Stimulated activated CD8-positive, alpha-beta memory T cell treated with anti-CD3 and anti-CD28 coated beads, Interleukin-2, amount 100 ng/mL, for 48 hours (primary cell): ENCODE measurements at regions not wholly inside any gene's neighbourhood (a gene's known extent, or its start where the extent isn't known, plus 50 kb on each side); places are given as distances from the start of the nearest gene placed in this dataset.

Source experiments
- DNase-seq, 2 donors: peaks; one replicate each; pipeline ENCODE4 v3.0.0-alpha.2; 2020; ENCODE audit warnings: low read depth in 2 of 2

DNA sequence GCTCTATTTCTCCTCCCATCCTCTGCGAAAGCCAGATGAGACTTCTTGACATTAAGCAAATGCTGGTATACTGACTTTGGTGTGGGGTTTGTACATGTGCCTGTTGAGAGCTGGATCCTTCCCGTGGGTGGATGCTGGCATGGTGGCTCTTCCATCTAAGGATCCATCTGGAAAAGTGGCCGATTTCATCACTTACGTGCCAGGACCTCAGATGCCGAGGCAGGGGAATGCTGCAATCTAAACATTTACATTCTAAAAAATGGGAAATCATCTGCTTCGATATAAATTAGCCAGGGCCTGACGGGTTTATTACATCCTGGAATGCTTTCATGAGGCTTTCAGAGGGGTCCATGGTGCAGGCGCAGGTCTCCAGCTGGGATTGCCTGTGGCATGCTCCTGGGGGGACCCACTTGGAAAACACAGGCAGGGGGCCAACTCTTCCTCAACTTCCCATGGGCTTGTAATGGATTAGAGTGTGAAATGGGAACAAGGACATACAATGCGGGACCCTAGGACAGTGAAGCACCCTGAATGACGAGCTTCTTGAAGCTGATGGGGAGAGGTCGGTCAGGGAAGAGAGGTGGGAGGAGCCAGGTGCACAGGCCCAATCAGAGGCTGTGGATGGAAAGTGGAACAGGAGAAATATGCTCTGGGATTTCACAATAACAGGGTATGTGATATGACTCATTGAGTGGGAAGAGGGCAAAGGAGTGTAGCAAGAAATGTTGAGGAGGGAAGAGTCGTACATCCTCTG is 105.5 kb upstream of the PITX1 start:
- DNase-seq, result no peak

DNA sequence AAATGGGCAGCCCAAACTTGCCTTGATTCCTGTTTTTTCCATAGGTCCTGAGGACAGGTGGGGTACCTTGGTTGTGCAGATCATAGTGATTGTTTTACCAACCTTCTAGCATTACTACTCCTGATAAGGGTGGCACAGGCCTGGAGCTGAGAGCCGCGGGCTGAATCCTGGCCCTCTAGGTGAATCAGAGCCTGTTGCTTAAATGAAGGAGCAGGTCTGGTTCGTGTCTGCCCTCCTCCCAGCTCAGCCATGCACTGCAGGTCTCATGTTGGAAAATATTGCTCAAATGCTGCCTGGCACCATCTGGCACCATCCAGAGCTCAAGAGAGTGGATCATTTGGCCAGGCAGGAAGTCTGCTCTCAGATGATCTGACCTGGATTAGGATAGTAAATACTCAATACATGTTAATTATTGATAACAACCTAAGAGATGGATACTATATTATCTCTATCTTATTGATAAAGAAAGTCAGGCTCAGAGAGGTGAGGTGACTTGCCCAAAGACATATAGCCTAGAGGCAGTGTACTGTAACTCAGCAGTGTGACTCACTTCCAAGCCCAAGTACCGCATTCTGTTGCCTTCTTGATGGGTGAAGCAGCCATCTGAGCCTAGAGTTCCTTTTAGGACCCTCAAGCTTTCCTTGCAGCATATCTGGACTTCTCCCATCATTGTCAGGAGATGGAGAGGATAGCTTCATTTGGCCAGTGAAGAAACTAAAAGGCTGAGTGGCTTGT is 104.3 kb upstream of the PITX1 start:
- DNase-seq, result no peak

DNA sequence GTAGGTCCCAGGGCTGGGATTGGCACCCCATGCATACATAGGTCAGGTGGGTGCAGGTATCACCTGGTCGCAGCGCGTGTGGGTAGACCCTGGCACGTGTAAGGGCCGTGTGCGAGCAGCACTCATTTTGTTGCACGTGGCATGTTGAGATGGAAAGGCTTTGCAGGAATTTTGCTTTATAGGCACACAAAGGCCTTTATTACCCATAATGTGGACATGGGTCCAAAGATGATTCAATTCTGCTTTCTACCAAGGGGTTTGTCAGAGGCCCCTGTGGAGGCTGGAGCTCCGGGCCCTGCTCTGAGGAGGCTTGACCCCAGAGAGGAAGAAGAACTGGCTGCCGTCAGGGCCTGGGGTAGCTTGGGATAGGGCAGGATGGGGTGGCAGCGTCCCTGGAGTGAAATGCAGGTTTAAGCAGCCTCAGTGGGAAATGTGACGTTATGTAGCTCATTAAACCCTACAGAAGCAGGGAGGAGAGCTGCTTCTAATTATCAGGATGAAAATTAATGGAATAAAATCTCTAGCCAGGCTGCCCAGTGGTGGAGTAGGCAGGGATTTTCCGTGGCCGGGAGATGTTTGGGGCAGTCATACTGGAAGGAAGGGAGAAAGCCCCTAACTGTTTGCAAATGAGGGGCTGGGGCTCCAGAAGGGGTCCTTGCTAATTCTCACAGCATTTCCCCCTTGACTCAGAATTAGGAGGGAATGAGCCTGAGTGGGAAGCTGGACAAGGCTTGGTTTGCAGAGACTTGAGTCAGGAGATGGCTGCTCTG is 103.3 kb upstream of the PITX1 start:
- DNase-seq, result no peak

- no peak for DNase-seq
Observed at GRCh38 chr5:135136546-135136945, 102.5 kb upstream of the PITX1 start.

- DNase-seq, result no peak
Observed at GRCh38 chr5:135135530-135136226, 101.7 kb upstream of the PITX1 start.

- DNase-seq, result no peak
Observed at GRCh38 chr5:135134691-135135381, 100.8 kb upstream of the PITX1 start.

- DNase-seq, result no peak
Observed at GRCh38 chr5:135133698-135134515, 99.9 kb upstream of the PITX1 start.

DNA sequence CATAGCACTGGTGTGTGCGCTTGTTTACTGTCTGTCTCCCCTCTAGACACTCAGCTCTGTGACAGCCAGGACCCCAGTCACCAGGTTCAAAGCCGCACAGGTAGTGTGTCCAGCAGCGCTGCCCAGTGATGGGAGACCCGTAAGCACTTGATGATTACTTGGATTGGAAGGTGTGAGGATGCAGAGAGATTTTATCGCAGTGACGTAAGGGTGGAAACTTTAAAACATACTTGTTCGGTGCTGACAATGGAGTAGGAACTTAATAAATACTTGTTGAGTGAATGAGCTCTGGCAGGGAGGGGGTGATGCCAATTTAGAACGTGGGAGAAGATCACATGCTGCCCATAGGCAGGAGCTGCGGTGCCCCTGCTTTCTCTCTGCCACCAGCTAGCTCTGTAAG is 99.2 kb upstream of the PITX1 start:
- DNase-seq, result no peak

DNA sequence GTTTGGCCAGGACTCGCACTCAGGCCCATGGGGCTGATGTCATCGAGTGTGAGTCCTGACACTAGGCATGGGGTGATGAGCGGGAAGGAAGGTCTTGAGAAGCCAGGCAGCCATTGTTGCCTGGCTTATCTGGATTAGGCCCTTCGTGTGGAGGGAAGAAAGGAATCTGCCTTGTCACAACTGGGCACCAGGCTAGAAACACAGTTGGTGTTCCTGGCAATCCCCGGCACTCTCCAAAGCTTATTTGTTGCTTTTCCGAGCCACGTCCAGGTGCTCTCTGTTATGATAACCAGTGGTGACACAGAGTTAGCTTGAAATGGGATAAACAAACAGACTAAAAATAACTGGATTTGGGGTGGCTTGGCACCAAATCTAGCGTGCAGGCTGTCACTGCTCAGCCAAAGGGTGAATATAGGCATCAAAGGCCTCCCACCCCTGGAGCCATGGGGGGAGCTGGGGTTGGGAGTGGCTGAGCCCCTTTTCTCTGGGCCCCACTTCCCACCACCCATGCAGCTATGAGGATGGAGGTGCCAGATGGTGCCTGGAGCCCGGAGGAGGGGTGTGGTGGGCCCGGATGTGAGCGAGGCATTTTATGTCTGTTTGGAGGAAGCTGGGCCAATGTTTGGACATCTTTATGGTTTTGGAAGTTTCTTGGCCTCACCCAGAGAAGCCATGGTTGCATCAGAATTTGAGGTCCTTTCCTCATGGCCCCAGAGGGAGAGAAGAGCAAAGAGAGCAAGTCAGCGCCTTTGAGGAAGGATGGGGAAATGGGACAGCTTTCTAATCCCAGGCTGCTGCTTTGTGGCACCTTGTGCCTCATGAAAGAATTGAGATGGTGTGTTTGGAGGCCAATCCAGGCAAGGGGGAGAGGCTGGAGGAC is 98.0 kb upstream of the PITX1 start:
- no peak for DNase-seq

GRCh38 chr5:135130261-135131215 is 96.5 kb upstream of the PITX1 start:
- DNase-seq, result no peak

GRCh38 chr5:135129307-135129706 is 95.3 kb upstream of the PITX1 start:
- DNase-seq, result no peak

- no peak for DNase-seq
Observed at GRCh38 chr5:135128361-135128760, 94.3 kb upstream of the PITX1 start.

GRCh38 chr5:135127439-135128240 is 93.6 kb upstream of the PITX1 start:
- DNase-seq, result no peak

DNA sequence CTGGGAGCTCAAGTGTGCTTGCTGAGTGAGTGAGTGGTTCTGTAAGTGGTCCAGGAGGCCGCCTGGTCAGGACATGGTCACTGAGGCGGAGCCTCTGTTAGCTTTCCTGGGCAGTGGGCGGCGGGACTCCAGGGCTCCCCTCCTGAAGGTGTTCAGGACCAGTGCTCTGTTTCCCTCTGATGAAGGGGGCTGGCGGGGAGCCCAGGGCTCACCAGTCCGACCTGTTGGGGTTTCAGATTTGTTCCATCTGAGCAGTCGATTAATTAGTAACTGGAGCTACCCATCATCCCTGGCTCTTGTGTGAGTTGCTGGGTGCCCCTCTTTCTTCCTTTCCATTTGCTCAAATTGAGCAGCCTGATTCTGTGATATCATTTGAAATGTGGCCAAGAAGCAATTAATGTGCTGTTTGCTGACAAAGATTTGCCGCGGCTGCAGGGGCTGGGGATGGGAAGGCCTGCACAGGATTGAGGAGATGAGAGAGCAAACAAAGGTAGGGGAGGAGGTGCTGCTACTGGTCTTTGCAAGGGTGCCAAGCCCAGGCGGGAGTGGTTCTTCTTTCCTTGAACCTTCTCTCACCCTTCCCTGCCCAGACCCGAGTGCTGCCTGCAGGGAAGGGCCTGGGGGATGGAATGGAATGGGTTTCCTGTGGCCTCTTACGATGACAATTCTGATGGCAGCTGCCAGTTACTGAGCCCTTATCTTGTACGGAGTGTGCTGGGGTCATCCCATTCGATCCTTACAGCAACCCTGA is 92.8 kb upstream of the PITX1 start:
- DNase-seq, result no peak

DNA sequence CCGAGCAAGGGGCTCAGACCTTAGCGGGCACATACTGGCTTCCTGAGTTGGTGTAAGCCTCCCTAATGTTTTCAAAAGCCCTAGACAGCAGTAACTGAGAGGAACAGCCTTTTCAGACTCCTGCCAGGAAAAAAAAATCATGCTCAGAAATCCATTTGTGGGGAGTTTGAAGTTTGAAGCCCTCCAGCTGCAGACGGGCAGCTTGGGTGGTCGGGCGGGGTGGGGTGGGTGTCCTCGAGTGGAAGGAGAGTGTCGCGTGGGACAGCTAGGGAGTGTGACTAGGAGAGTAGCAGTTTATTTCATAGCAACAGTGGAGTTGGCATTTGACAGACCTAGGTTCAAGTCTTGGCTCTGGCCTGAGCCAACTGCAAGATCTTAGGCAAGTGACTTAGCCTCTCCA is 90.7 kb upstream of the PITX1 start:
- no peak for DNase-seq

DNA sequence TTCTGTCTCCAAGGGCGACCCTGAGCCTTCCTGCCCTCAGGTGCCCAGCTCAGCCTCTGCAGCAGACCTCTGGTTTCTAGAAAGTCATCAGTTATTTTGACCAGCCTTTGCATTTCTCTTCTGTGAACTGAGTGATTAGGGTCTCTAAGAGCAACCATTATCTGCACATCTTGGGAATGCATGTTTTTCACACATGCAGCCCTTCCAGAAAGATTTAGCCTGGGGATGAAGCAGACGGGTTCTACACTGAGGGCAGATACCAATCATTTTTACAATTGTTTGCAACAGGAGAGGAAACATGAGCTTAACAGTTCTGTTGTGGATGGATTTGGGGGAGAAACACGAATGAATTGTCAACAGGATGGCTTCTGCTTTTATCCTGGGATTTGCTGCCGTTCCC is 90.1 kb upstream of the PITX1 start:
- no peak for DNase-seq

GRCh38 chr5:135122797-135123196 is 88.8 kb upstream of the PITX1 start:
- no peak for DNase-seq
